Stomach (tissue), 8 donors: ENCODE measurements at regions not wholly inside any gene's neighbourhood (a gene's known extent, or its start where the extent isn't known, plus 50 kb on each side); places are given as distances from the start of the nearest gene placed in this dataset.

Experiments
- DNase-seq, 2 donors: peaks; one replicate each; pipeline versions ENCODE4 v3.0.0 to v3.0.0-alpha.2; 2013 to 2019
- H3K27ac ChIP-seq, 5 donors: fragments of 200-600 bp in 4 of 5; sonication (generic) in 4 of 5; one replicate each; pipeline ENCODE4 v1.5.1; 2013 to 2019; ENCODE audit warnings: mild to moderate bottlenecking in 1 of 5, moderate library complexity in 1 of 5
- H3K27me3 ChIP-seq, 3 donors: fragments of 200-600 bp; sonication (generic); one replicate each; pipeline ENCODE4 v1.5.1; 2017 to 2019; ENCODE audit warnings: mixed run types in 1 of 3
- H3K36me3 ChIP-seq, 4 donors: fragments of 200-600 bp; sonication (generic); 1 replicate in 3 of 4; 2 replicates in 1 of 4; pipeline ENCODE4 v1.5.1; 2016 to 2019
- H3K4me1 ChIP-seq, 4 donors: fragments of 200-600 bp; sonication (generic); one replicate each; pipeline ENCODE4 v1.5.1; 2016 to 2019
- H3K4me3 ChIP-seq, 4 donors: fragments of 200-600 bp; sonication (generic) in 3 of 4; one replicate each; pipeline ENCODE4 v1.5.1; 2016 to 2019; ENCODE audit warnings: mild to moderate bottlenecking in 1 of 4
- H3K9me3 ChIP-seq, 4 donors: fragments of 200-600 bp; sonication (generic); one replicate each; pipeline ENCODE4 v1.5.1; 2016 to 2019
- EP300 ChIP-seq: sonication (generic); formaldehyde crosslinking; IDR thresholded peaks from one replicate; pipeline ENCODE4 v1.6.1; 2017; ENCODE audit warnings: antibody characterized with exemption
- POLR2A ChIP-seq, 4 donors: fragments of 450-650 bp; IDR thresholded peaks; one replicate each; pipeline ENCODE4 v1.6.1; 2016; ENCODE audit warnings: antibody characterized with exemption in 4 of 4, control low read depth in 2 of 4, mild to moderate bottlenecking in 1 of 4, moderate library complexity in 1 of 4
- POLR2AphosphoS5 ChIP-seq, 3 donors: sonication (generic); formaldehyde crosslinking; IDR thresholded peaks; one replicate each; pipeline ENCODE4 v1.6.1; 2016; ENCODE audit warnings: antibody characterized with exemption in 3 of 3
- WGBS, 5 donors: extraction: QIAGEN DNeasy Blood & Tissue Kit in 3 of 5; methylation state at CpG; one replicate each; pipeline versions ENCODE4 v1.1.5 to v1.1.7; 2013 to 2018; 5-methylcytosine and 5-hydroxymethylcytosine counted together
- intact Hi-C: fragments of 100-400 bp; cut with DNase I; formaldehyde crosslinking; loops from one replicate; pipeline ENCODE4 v1.15.1; 2023; ENCODE audit warnings: low total_unique reads
- TF ChIP-seq, protein P1 (sequence below), 7 experiments: fragments of 450-650 bp in 4 of 7; fragments of 200-600 bp in 3 of 7; sonication (generic) in 3 of 7; IDR thresholded peaks; one replicate each; pipeline ENCODE4 v1.5.1; 2016 to 2019; ENCODE audit warnings: antibody characterized with exemption in 7 of 7, control low read depth in 2 of 7, mild to moderate bottlenecking in 1 of 7
- donor health status: healthy with polysubstance abuse.
- donor health status: Bipolar disorder and iron deficiency.
- donor health status: healthy.

DNA sequence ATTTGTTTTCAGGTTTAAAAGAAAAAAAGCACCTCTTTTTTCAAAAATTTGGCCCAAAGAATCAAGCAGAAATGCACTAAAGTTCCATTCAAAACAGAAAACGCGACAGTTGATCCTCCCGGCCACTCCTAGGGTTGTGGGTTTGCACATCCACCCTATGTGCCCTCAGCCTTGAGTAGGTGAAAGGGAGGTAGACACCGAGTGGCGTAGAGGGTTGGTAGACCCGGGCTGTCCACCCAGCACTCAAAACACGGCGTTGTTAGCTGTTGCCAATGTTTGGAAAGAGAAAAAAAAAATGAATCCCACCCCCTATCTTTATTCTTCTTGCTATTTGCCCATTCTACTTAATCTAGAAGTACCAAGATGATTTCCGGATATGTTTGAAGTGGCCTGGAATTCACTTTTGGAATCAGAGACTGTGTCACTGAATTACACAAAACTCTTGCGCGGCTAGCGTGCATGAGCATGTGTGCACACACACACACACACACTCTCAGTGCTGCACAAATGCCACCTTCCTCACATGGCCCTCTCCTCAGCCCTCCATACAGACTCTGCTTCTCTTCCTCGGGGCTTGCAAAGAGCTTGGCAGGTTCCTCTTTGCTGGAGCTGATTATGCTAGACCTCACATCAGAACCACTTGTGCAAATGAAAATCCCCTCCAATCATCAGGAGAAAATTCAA lies 110.2 kb upstream of the HAND1 start:
- Histone ChIP-seq H3K9me3 (no peaks in the 10 kb centered on the region), H3K27me3 (peaks cover 0 to 33% (median 7%) of the 10 kb centered on the region in 3 donors), H3K4me1 (no peaks in the 10 kb centered on the region), H3K27ac (no peak overlapping the region), H3K4me3 (no peak overlapping the region), H3K36me3 (no peaks in the 10 kb centered on the region)
- TF ChIP-seq, protein P1, sequence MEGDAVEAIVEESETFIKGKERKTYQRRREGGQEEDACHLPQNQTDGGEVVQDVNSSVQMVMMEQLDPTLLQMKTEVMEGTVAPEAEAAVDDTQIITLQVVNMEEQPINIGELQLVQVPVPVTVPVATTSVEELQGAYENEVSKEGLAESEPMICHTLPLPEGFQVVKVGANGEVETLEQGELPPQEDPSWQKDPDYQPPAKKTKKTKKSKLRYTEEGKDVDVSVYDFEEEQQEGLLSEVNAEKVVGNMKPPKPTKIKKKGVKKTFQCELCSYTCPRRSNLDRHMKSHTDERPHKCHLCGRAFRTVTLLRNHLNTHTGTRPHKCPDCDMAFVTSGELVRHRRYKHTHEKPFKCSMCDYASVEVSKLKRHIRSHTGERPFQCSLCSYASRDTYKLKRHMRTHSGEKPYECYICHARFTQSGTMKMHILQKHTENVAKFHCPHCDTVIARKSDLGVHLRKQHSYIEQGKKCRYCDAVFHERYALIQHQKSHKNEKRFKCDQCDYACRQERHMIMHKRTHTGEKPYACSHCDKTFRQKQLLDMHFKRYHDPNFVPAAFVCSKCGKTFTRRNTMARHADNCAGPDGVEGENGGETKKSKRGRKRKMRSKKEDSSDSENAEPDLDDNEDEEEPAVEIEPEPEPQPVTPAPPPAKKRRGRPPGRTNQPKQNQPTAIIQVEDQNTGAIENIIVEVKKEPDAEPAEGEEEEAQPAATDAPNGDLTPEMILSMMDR (IDR thresholded peaks at IDR 0.05): no peak
- DNase-seq: no peak
- intact Hi-C loops: no loop called here
- 44 to 68% (median 59%) methylated on average over 13 of the region's 13 CpGs for WGBS, 5 donors

DNA sequence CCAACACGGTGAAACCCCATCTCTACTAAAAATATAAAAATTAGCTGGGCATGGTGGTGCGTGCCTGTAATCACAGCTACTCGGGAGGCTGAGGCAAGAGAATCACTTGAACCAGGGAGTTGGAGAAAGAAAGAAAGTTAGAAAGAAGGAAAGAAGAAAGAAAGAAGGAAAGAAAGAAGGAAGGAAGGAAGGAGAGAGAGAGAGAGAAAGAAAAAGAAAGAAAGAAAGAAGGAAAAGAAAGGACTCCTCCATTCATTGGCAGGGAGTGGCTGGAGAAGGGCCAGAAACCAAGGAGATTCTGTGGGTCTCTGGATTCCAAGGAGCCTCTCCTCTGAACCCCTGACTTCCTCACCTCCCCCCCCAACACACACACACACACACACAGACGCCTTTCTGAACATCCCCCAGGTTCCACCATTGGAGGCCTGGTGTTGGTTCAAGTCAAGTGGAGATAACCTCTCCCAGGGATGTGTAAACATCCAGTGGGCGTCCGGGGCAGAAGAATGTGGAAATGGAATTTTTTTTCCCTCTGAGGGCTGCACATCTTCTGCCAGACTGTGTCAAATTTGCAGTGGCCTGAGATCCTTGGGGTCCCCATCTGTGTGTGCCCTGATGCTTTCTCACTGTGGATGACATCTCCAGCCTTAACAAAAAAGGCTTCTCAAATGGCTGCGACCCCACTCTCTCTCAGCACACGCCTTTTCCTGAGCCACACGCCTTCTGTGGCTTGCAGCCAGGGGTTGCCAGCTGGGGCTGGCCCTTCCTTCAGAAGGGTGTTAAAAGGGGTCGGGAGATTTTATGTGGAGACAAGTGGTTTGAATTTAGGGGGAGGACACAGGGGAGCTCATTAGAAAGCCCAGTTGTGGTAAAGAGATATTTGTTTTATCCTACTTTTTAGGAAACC lies 109.3 kb upstream of the HAND1 start:
- TF ChIP-seq POLR2AphosphoS5 (IDR thresholded peaks at IDR 0.05) (no peak), POLR2A (IDR thresholded peaks at IDR 0.05) (no peak), EP300 (no peak)
- TF ChIP-seq, protein P1 (IDR thresholded peaks at IDR 0.05): no peak
- Histone ChIP-seq H3K27ac (no peak overlapping the region), H3K27me3 (peaks cover 0 to 40% (median 7%) of the 10 kb centered on the region in 3 donors), H3K9me3 (no peaks in the 10 kb centered on the region), H3K4me1 (no peaks in the 10 kb centered on the region), H3K4me3 (no peak overlapping the region), H3K36me3 (no peaks in the 10 kb centered on the region)
- DNase-seq: no peak
- 30 to 36% (median 34%) methylated on average over 10 of the region's 10 CpGs for WGBS, 5 donors
- intact Hi-C loops: no loop called here

DNA sequence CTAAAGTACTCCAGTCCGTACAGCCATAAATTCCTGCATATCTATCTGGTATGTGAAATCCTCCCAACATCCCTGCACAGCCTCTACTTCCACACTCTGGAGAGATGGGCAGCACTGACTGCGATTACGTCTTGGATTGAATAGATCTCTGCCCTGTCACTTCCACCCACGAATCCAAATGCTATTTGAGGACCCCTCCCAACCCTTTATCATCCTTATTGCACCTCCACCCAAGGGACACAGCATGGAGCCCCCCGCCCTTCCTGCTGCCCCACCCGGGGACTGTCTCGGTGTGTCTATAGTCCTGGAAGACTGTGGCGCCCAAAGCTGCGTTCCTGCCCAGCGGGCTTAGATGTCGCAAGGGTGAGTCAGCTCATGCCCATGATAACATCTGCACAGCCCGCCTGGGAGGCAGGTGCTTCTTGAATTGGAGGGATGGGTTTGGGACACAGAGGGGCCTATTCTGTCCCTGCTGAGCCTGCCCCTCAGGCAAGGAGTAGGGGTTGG lies 105.7 kb upstream of the HAND1 start:
- H3K4me3 ChIP-seq: no peak overlapping the region

DNA sequence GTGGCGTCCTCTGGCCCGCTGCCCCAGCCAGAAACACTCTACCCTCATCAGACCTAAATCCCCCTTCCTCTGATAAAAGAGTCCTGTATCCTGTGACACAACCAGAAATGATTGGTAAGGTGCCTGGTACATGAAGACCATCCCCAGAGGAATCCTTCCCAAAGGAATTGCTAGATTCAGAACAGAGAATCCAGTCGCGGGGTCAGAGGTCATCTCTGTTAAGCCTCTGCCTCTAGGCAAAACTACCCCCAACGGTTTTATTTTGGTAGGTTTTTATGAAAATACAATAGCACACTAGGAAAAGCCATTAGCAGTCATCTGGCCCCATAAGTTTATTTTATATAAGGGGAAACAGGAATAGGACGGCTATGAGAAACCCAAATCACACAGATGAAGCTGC lies 102.4 kb upstream of the HAND1 start:
- DNase-seq: no peak
- Histone ChIP-seq H3K9me3 (no peaks in the 10 kb centered on the region), H3K27ac (no peak overlapping the region), H3K36me3 (no peaks in the 10 kb centered on the region), H3K4me1 (no peaks in the 10 kb centered on the region), H3K27me3 (peaks cover 0 to 49% (median 9%) of the 10 kb centered on the region in 3 donors), H3K4me3 (no peak overlapping the region)
- intact Hi-C loops: no loop called here
- TF ChIP-seq POLR2A (IDR thresholded peaks at IDR 0.05) (no peak), EP300 (no peak), POLR2AphosphoS5 (IDR thresholded peaks at IDR 0.05) (no peak)
- TF ChIP-seq, protein P1 (IDR thresholded peaks at IDR 0.05): no peak
- WGBS, 5 donors: 78 to 85% (median 81%) methylated on average over 6 of the region's 6 CpGs

More for the DNA sequence above, 105.7 kb upstream of the HAND1 start:
- Histone ChIP-seq H3K4me1 (no peaks in the 10 kb centered on the region), H3K27me3 (peaks cover 0 to 45% (median 7%) of the 10 kb centered on the region in 3 donors), H3K36me3 (no peaks in the 10 kb centered on the region), H3K27ac (no peak overlapping the region), H3K9me3 (no peaks in the 10 kb centered on the region)
- intact Hi-C loops: no loop called here
- TF ChIP-seq POLR2A (IDR thresholded peaks at IDR 0.05) (no peak), POLR2AphosphoS5 (IDR thresholded peaks at IDR 0.05) (no peak), EP300 (no peak)
- TF ChIP-seq, protein P1 (IDR thresholded peaks at IDR 0.05): no peak
- DNase-seq: no peak
- 56 to 71% (median 63%) methylated on average over 12 of the region's 12 CpGs for WGBS, 5 donors
